Suprapubic skin (tissue), 4 donors: ENCODE measurements at regions not wholly inside any gene's neighbourhood (a gene's known extent, or its start where the extent isn't known, plus 50 kb on each side); places are given as distances from the start of the nearest gene placed in this dataset.

Source experiments
- EP300 ChIP-seq: sonication (generic); formaldehyde crosslinking; IDR thresholded peaks from one replicate; pipeline ENCODE4 v1.6.1; 2017; ENCODE audit warnings: antibody characterized with exemption
- POLR2A ChIP-seq, 2 donors: fragments of 450-650 bp; IDR thresholded peaks; one replicate each; pipeline ENCODE4 v1.6.1; 2017; ENCODE audit warnings: antibody characterized with exemption in 2 of 2, mild to moderate bottlenecking in 2 of 2, moderate library complexity in 2 of 2
- POLR2AphosphoS5 ChIP-seq, 3 donors: sonication (generic); formaldehyde crosslinking; IDR thresholded peaks; one replicate each; pipeline ENCODE4 v1.6.1; 2017; ENCODE audit warnings: antibody characterized with exemption in 3 of 3
- TF ChIP-seq, protein P1 (sequence below), 2 donors: fragments of 200-600 bp in 1 of 2; fragments of 450-650 bp in 1 of 2; sonication (generic) in 1 of 2; IDR thresholded peaks; one replicate each; pipeline ENCODE4 v1.5.1; 2016 to 2019; ENCODE audit warnings: antibody characterized with exemption in 2 of 2, mild to moderate bottlenecking in 1 of 2, moderate library complexity in 1 of 2

DNA sequence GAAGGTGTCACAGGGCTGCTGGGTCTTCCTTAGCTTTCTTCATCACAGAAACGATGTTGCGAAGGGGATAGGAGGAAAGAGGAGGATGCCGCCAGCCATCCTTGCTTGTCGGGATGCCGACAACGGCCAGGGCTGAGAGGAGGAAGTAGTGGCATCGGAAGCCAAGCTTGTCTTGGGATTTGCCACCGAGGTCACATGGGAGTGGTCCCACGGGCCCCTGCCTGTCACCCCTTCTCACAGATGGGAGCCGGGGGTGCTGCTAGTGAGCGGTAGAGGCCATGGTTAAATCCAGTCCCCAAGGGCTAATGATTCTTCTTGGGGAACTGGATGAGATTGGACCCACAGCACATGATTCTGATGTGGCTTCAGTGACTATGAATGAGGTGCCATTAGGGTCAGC is 1375.8 kb downstream of the BRD1 start:
- TF ChIP-seq POLR2A (IDR thresholded peaks at IDR 0.05): no peak
- TF ChIP-seq, protein P1, sequence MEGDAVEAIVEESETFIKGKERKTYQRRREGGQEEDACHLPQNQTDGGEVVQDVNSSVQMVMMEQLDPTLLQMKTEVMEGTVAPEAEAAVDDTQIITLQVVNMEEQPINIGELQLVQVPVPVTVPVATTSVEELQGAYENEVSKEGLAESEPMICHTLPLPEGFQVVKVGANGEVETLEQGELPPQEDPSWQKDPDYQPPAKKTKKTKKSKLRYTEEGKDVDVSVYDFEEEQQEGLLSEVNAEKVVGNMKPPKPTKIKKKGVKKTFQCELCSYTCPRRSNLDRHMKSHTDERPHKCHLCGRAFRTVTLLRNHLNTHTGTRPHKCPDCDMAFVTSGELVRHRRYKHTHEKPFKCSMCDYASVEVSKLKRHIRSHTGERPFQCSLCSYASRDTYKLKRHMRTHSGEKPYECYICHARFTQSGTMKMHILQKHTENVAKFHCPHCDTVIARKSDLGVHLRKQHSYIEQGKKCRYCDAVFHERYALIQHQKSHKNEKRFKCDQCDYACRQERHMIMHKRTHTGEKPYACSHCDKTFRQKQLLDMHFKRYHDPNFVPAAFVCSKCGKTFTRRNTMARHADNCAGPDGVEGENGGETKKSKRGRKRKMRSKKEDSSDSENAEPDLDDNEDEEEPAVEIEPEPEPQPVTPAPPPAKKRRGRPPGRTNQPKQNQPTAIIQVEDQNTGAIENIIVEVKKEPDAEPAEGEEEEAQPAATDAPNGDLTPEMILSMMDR (IDR thresholded peaks at IDR 0.05): no peak
- TF ChIP-seq POLR2AphosphoS5 (IDR thresholded peaks at IDR 0.05): no peak
- no peak for TF ChIP-seq EP300
